ENCODE measurements at regions not wholly inside any gene's neighbourhood (a gene's known extent, or its start where the extent isn't known, plus 50 kb on each side); places are given as distances from the start of the nearest gene placed in this dataset.

GRCh38 chr5:159525117-159525516, 194.8 kb upstream of the IL12B start:
- DNase-seq (ENCODE audit: low read depth in 4 of 4, low spot score in 3 of 4) = no peak

GRCh38 chr5:159527546-159528254, 197.4 kb upstream of the IL12B start:
- DNase-seq (ENCODE audit: low read depth in 4 of 4, low spot score in 3 of 4) = no peak

GRCh38 chr5:159531554-159532105, 201.3 kb upstream of the IL12B start:
- no peak for DNase-seq (ENCODE audit: low read depth in 4 of 4, low spot score in 3 of 4)

- DNase-seq (ENCODE audit: low read depth in 4 of 4, low spot score in 3 of 4) = no peak
These were observed 202.9 kb upstream of the IL12B start for GRCh38 chr5:159533197-159533596.

- no peak for DNase-seq (ENCODE audit: low read depth in 4 of 4, low spot score in 3 of 4)
These were observed 205.9 kb upstream of the IL12B start for GRCh38 chr5:159536166-159536565.

GRCh38 chr5:159536646-159537045, 206.4 kb upstream of the IL12B start:
- DNase-seq (ENCODE audit: low read depth in 4 of 4, low spot score in 3 of 4) = no peak

- DNase-seq (ENCODE audit: low read depth in 4 of 4, low spot score in 3 of 4) = no peak
These were observed 209.4 kb upstream of the IL12B start for GRCh38 chr5:159539678-159540077.

GRCh38 chr5:159543326-159543725, 213.0 kb upstream of the IL12B start:
- DNase-seq (ENCODE audit: low read depth in 4 of 4, low spot score in 3 of 4) = no peak

GRCh38 chr5:159545156-159545555, 214.9 kb upstream of the IL12B start:
- no peak for DNase-seq (ENCODE audit: low read depth in 4 of 4, low spot score in 3 of 4)

- DNase-seq (ENCODE audit: low read depth in 4 of 4, low spot score in 3 of 4) = no peak
These were observed 217.3 kb upstream of the IL12B start for GRCh38 chr5:159547466-159548195.

GRCh38 chr5:159548517-159548916, 218.2 kb upstream of the IL12B start:
- DNase-seq (ENCODE audit: low read depth in 4 of 4, low spot score in 3 of 4) = no peak

- no peak for DNase-seq (ENCODE audit: low read depth in 4 of 4, low spot score in 3 of 4)
These were observed 218.8 kb upstream of the IL12B start for GRCh38 chr5:159549046-159549445.

GRCh38 chr5:159550951-159551350, 220.7 kb upstream of the IL12B start:
- DNase-seq (ENCODE audit: low read depth in 4 of 4, low spot score in 3 of 4) = no peak

GRCh38 chr5:159552751-159553150, 222.5 kb upstream of the IL12B start:
- no peak for DNase-seq (ENCODE audit: low read depth in 4 of 4, low spot score in 3 of 4)

- DNase-seq (ENCODE audit: low read depth in 4 of 4, low spot score in 3 of 4) = no peak
These were observed 223.5 kb upstream of the IL12B start for GRCh38 chr5:159553792-159554191.

- no peak for DNase-seq (ENCODE audit: low read depth in 4 of 4, low spot score in 3 of 4)
These were observed 224.8 kb upstream of the IL12B start for GRCh38 chr5:159555084-159555483.

- no peak for DNase-seq (ENCODE audit: low read depth in 4 of 4, low spot score in 3 of 4)
These were observed 229.1 kb upstream of the IL12B start for GRCh38 chr5:159559337-159559736.

GRCh38 chr5:159560088-159560487, 229.8 kb upstream of the IL12B start:
- no peak for DNase-seq (ENCODE audit: low read depth in 4 of 4, low spot score in 3 of 4)

- DNase-seq (ENCODE audit: low read depth in 4 of 4, low spot score in 3 of 4) = no peak
These were observed 233.7 kb upstream of the IL12B start for GRCh38 chr5:159564031-159564430.

- DNase-seq (ENCODE audit: low read depth in 4 of 4, low spot score in 3 of 4) = no peak
These were observed 236.5 kb upstream of the IL12B start for GRCh38 chr5:159566832-159567231.

GRCh38 chr5:159567461-159567860, 237.2 kb upstream of the IL12B start:
- no peak for DNase-seq (ENCODE audit: low read depth in 4 of 4, low spot score in 3 of 4)
